ENCODE measurements at regions not wholly inside any gene's neighbourhood (a gene's known extent, or its start where the extent isn't known, plus 50 kb on each side); places are given as distances from the start of the nearest gene placed in this dataset.

- TF ChIP-seq NFRKB (IDR thresholded peaks at IDR 0.05) (no peak), FOXA1 (IDR thresholded peaks at IDR 0.05) (no peak), PKNOX1 (IDR thresholded peaks at IDR 0.05) (no peak), CTBP1 (IDR thresholded peaks at IDR 0.05; ENCODE audit: borderline replicate concordance) (no peak), SUZ12 (IDR thresholded peaks at IDR 0.05) (no peak), ELF4 (IDR thresholded peaks at IDR 0.05) (no peak), ARNT (IDR thresholded peaks at IDR 0.05) (no peak), FOXM1 (IDR thresholded peaks at IDR 0.05; ENCODE audit: borderline replicate concordance) (no peak), BHLHE40 (IDR thresholded peaks at IDR 0.05; ENCODE audit: borderline replicate concordance) (no peak), SP1 (IDR thresholded peaks at IDR 0.05) (no peak), HDGF (IDR thresholded peaks at IDR 0.05; ENCODE audit: borderline replicate concordance) (no peak)
These were observed 581.8 kb downstream of the EPM2A start for GRCh38 chr6:145153495-145153894.
